B cell (primary cell): ENCODE measurements at regions not wholly inside any gene's neighbourhood (a gene's known extent, or its start where the extent isn't known, plus 50 kb on each side); places are given as distances from the start of the nearest gene placed in this dataset.

Source experiments
- ATAC-seq: fragments of 200-7000 bp; cut with Tn5 transposase; one replicate; pipeline ENCODE4 v1.10.0; 2021; ENCODE audit warnings: low read depth, mild to moderate bottlenecking, moderate number of reproducible peaks, moderate library complexity
- CTCF ChIA-PET: fragments of 350-600 bp; sonication (Branson Sonifier 250); formaldehyde crosslinking; loops from one replicate; lab custom pipeline; 2021; ENCODE audit warnings: antibody characterized with exemption, inconsistent platforms; lab: Charles Lee
- POLR2A ChIA-PET: fragments of 350-600 bp; sonication (Branson Sonifier 250); formaldehyde crosslinking; loops from one replicate; lab custom pipeline; 2021; ENCODE audit warnings: antibody characterized with exemption; lab: Charles Lee
- DNase-seq: peaks from one replicate; pipeline ENCODE4 v3.0.0; 2013
- H2AFZ ChIP-seq: 2 replicates; pipeline ENCODE4 v1.6.1; 2012; ENCODE audit warnings: mild to moderate bottlenecking, low read depth, low read length; ENCODE audit not compliant: insufficient read depth, poor library complexity, severe bottlenecking
- H3K27ac ChIP-seq, 2 donors: 1 replicate in 1 of 2; 2 replicates in 1 of 2; pipeline ENCODE4 v1.5.1; 2012 to 2013; ENCODE audit warnings: low read length in 2 of 2, mild to moderate bottlenecking in 2 of 2, moderate library complexity in 1 of 2
- H3K27me3 ChIP-seq, 4 experiments: fragments of 200-600 bp in 1 of 4; sonication (generic) in 1 of 4; replicated peaks in 1 of 4; 1 replicate in 2 of 4; 2 replicates in 2 of 4; pipeline versions ENCODE4 v1.6.1 to v1.7.0; 2013 to 2016; ENCODE audit warnings: low read length in 3 of 4, mild to moderate bottlenecking in 2 of 4, mixed read lengths in 1 of 4, moderate library complexity in 1 of 4; ENCODE audit not compliant: insufficient read depth in 4 of 4, control insufficient read depth in 3 of 4; ENCODE audit errors: control extremely low read depth in 1 of 4
- H3K36me3 ChIP-seq, 2 experiments: replicated peaks in 1 of 2; 1 replicate in 1 of 2; 2 replicates in 1 of 2; pipeline versions ENCODE4 v1.6.1 to v1.7.1; 2013; ENCODE audit warnings: low read length in 1 of 2; ENCODE audit not compliant: insufficient read depth in 2 of 2, control insufficient read depth in 1 of 2; ENCODE audit errors: control extremely low read depth in 1 of 2, extremely low read depth in 1 of 2
- H3K4me1 ChIP-seq, 2 donors: fragments of 200-600 bp in 1 of 2; sonication (generic) in 1 of 2; 1 replicate in 1 of 2; 2 replicates in 1 of 2; pipeline versions ENCODE4 v1.5.1 to v1.6.1; 2013 to 2017; ENCODE audit warnings: low read length in 2 of 2; ENCODE audit not compliant: control insufficient read depth in 2 of 2, insufficient read depth in 2 of 2
- H3K4me2 ChIP-seq: replicated peaks from 2 replicates; pipeline ENCODE3; 2012; ENCODE audit warnings: mild to moderate bottlenecking, low read depth, low read length; ENCODE audit not compliant: poor library complexity, severe bottlenecking
- H3K4me3 ChIP-seq, 5 experiments: fragments of 200-600 bp in 1 of 5; sonication (generic) in 1 of 5; 1 replicate in 3 of 5; 2 replicates in 2 of 5; pipeline versions ENCODE4 v1.5.1 to v1.7.0; 2011 to 2016; ENCODE audit warnings: low read length in 4 of 5, mild to moderate bottlenecking in 4 of 5, low read depth in 2 of 5, control low read depth in 1 of 5, moderate library complexity in 1 of 5; ENCODE audit not compliant: insufficient read depth in 1 of 5; ENCODE audit errors: control extremely low read depth in 1 of 5, extremely low read depth in 1 of 5
- H3K79me2 ChIP-seq: fragments of 200-600 bp; sonication (generic); one replicate; pipeline ENCODE4 v1.6.0; 2016; ENCODE audit warnings: low read length; ENCODE audit not compliant: control insufficient read depth, insufficient read depth
- H3K9ac ChIP-seq: fragments of 200-600 bp; sonication (generic); 2 replicates; pipeline ENCODE4 v1.6.1; 2017; ENCODE audit warnings: mild to moderate bottlenecking, low read length, moderate library complexity
- H3K9me3 ChIP-seq, 3 donors: one replicate each; pipeline versions ENCODE4 v1.6.1 to v1.7.1; 2013; ENCODE audit warnings: low read length in 2 of 3; ENCODE audit not compliant: control insufficient read depth in 2 of 3, insufficient read depth in 1 of 3; ENCODE audit errors: control extremely low read depth in 1 of 3
- H4K20me1 ChIP-seq: 2 replicates; pipeline ENCODE4 v1.6.0; 2012; ENCODE audit warnings: mild to moderate bottlenecking, low read length; ENCODE audit not compliant: insufficient read depth, control insufficient read depth, poor library complexity, severe bottlenecking
- H3K27ac Mint-ChIP-seq: one replicate; pipeline ENCODE4 v1.8.0; 2021; ENCODE audit warnings: mixed read lengths
- H3K27me3 Mint-ChIP-seq: one replicate; pipeline ENCODE4 v1.8.0; 2021; ENCODE audit warnings: mixed read lengths
- H3K4me1 Mint-ChIP-seq: one replicate; pipeline ENCODE4 v1.8.0; 2021; ENCODE audit warnings: mixed read lengths
- H3K4me3 Mint-ChIP-seq: one replicate; pipeline ENCODE4 v1.8.0; 2021; ENCODE audit warnings: mixed read lengths
- H3K9me3 Mint-ChIP-seq: one replicate; pipeline ENCODE4 v1.8.0; 2022; ENCODE audit warnings: mixed read lengths; ENCODE audit not compliant: insufficient read depth
- EZH2 ChIP-seq: IDR thresholded peaks from 2 replicates; pipeline ENCODE4 v1.6.1; 2012; ENCODE audit warnings: borderline replicate concordance, low read depth, mild to moderate bottlenecking, moderate library complexity, low read length; ENCODE audit not compliant: insufficient read depth, poor library complexity, severe bottlenecking
- WGBS: methylation state at CpG from one replicate; pipeline ENCODE4 v1.1.5; 2013; ENCODE audit warnings: missing lambda C conversion rate; ENCODE audit not compliant: insufficient coverage; 5-methylcytosine and 5-hydroxymethylcytosine counted together
- intact Hi-C: fragments of 100-400 bp; cut with micrococcal nuclease; formaldehyde crosslinking; loops from one replicate; pipeline ENCODE4 v1.10.0; 2022
- TF ChIP-seq, protein P1 (sequence below): fragments of 200-600 bp; IDR thresholded peaks from one replicate; pipeline ENCODE4 v1.8.0; 2022; ENCODE audit warnings: antibody characterized with exemption, mild to moderate bottlenecking

GRCh38 chr6:18532139-18532538 is 145.0 kb downstream of the RNF144B start:
- Histone ChIP-seq H3K4me1 (no peaks in the 10 kb centered on the region), H4K20me1 (no peaks in the 10 kb centered on the region), H3K27ac (no peak overlapping the region), H3K4me2 (no peak overlapping the region), H3K4me3 (no peak overlapping the region), H3K36me3 (no peaks in the 10 kb centered on the region), H3K79me2 (no peaks in the 10 kb centered on the region), H3K27me3 (peaks cover 0 to 3% (median 0%) of the 10 kb centered on the region in 4 experiments), H3K9ac (no peak overlapping the region), H3K9me3 (no peaks in the 10 kb centered on the region), H2AFZ (no peak overlapping the region)
- TF ChIP-seq, protein P1, sequence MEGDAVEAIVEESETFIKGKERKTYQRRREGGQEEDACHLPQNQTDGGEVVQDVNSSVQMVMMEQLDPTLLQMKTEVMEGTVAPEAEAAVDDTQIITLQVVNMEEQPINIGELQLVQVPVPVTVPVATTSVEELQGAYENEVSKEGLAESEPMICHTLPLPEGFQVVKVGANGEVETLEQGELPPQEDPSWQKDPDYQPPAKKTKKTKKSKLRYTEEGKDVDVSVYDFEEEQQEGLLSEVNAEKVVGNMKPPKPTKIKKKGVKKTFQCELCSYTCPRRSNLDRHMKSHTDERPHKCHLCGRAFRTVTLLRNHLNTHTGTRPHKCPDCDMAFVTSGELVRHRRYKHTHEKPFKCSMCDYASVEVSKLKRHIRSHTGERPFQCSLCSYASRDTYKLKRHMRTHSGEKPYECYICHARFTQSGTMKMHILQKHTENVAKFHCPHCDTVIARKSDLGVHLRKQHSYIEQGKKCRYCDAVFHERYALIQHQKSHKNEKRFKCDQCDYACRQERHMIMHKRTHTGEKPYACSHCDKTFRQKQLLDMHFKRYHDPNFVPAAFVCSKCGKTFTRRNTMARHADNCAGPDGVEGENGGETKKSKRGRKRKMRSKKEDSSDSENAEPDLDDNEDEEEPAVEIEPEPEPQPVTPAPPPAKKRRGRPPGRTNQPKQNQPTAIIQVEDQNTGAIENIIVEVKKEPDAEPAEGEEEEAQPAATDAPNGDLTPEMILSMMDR, result no peak
- TF ChIP-seq EZH2, result no peak
- H3K27me3 Mint-ChIP-seq, result peaks cover 29% of the 10 kb centered on the region
- no peak for DNase-seq
- ChIA-PET POLR2A (no interaction called here), CTCF (no interaction called here)
- no peak for ATAC-seq
- H3K4me3 Mint-ChIP-seq, result no peak overlapping the region
- H3K4me1 Mint-ChIP-seq, result no peaks in the 10 kb centered on the region
- no peak overlapping the region for H3K27ac Mint-ChIP-seq
- intact Hi-C loops, result no loop called here
- no peaks in the 10 kb centered on the region for H3K9me3 Mint-ChIP-seq
- 92% methylated on average over 2 of the region's 2 CpGs for WGBS

DNA sequence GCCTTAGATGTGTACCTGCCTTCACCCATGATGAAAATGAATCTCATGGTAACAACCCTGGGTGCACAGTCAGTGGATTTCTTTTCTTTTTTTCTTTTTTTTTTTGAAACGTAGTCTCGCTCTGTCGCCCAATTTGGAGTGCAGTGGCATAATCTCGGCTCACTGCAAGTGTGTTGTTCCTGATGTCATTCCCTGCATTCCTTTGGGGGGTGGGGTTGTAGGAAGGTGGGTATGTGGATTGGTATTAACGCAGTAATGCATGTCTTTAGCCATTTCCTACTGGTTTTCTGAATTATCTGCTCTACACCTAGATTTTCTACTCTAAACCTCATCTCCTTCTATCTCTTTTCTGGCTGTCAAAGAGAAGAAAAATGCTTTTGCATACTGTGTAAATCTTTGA is 146.6 kb downstream of the RNF144B start:
- Histone ChIP-seq H3K4me2 (no peak overlapping the region), H3K4me3 (no peak overlapping the region), H3K9ac (no peak overlapping the region), H3K27ac (no peak overlapping the region), H3K4me1 (no peaks in the 10 kb centered on the region), H4K20me1 (no peaks in the 10 kb centered on the region), H3K27me3 (peaks cover 0 to 3% (median under 1%) of the 10 kb centered on the region in 4 experiments), H2AFZ (no peak overlapping the region), H3K79me2 (no peaks in the 10 kb centered on the region), H3K9me3 (no peaks in the 10 kb centered on the region), H3K36me3 (no peaks in the 10 kb centered on the region)
- no peak overlapping the region for H3K27ac Mint-ChIP-seq
- DNase-seq (no peak), ATAC-seq (no peak)
- H3K27me3 Mint-ChIP-seq, result peaks cover 36% of the 10 kb centered on the region
- H3K4me3 Mint-ChIP-seq, result no peak overlapping the region
- ChIA-PET POLR2A (no interaction called here), CTCF (no interaction called here)
- no peaks in the 10 kb centered on the region for H3K4me1 Mint-ChIP-seq
- no peaks in the 10 kb centered on the region for H3K9me3 Mint-ChIP-seq
- intact Hi-C loops, result no loop called here
- WGBS, result no CpG with 5 or more reads among the region's 5 CpGs
- TF ChIP-seq, protein P1, result no peak
- TF ChIP-seq EZH2, result no peak
